ENCODE measurements at regions not wholly inside any gene's neighbourhood (a gene's known extent, or its start where the extent isn't known, plus 50 kb on each side); places are given as distances from the start of the nearest gene placed in this dataset.

- no peak overlapping the region for H3K27ac Mint-ChIP-seq (ENCODE audit: unreplicated experiment)
- no TSS peak for BruUV-seq (replicated peaks)
- no peaks in the 10 kb centered on the region for H3K36me3 Mint-ChIP-seq (ENCODE audit: insufficient read depth, unreplicated experiment)
- H3K27me3 Mint-ChIP-seq (ENCODE audit: unreplicated experiment), result peaks cover 60% of the 10 kb centered on the region
- H3K4me3 Mint-ChIP-seq (ENCODE audit: low read depth, unreplicated experiment), result no peak overlapping the region
- intact Hi-C loops (cut with micrococcal nuclease; ENCODE audit: unreplicated experiment), result no loop called here
- CTCF ChIA-PET, result no interaction called here
- no peak for DNase-seq
- no peaks in the 10 kb centered on the region for H3K9me3 Mint-ChIP-seq (ENCODE audit: low read depth, unreplicated experiment)
- peaks cover 11% of the 10 kb centered on the region for H3K4me1 Mint-ChIP-seq (ENCODE audit: low read depth, unreplicated experiment)
- no peak for TF ChIP-seq CTCF (IDR thresholded peaks at IDR 0.05; ENCODE audit: unreplicated experiment)
Measured at GRCh38 chr1:38736399-38736798, 123.2 kb downstream of the RRAGC start.

- CTCF ChIA-PET, result interaction anchor here (0.5 kb wide), 1 partner anchor 48 kb away, joined by 3 read pairs; no protein-coding TSS in a partner anchor
- Mint-ChIP-seq H3K27me3 (ENCODE audit: unreplicated experiment) (peaks cover 67% of the 10 kb centered on the region), H3K36me3 (ENCODE audit: insufficient read depth, unreplicated experiment) (no peaks in the 10 kb centered on the region), H3K9me3 (ENCODE audit: low read depth, unreplicated experiment) (no peaks in the 10 kb centered on the region), H3K4me3 (ENCODE audit: low read depth, unreplicated experiment) (no peak overlapping the region), H3K27ac (ENCODE audit: unreplicated experiment) (no peak overlapping the region), H3K4me1 (ENCODE audit: low read depth, unreplicated experiment) (peaks cover 11% of the 10 kb centered on the region)
- DNase-seq, result no peak
- intact Hi-C loops (cut with micrococcal nuclease; ENCODE audit: unreplicated experiment), result no loop called here
- no peak for TF ChIP-seq CTCF (IDR thresholded peaks at IDR 0.05; ENCODE audit: unreplicated experiment)
- BruUV-seq (replicated peaks), result no TSS peak
Measured at GRCh38 chr1:38735651-38736161, 123.9 kb downstream of the RRAGC start.

DNA sequence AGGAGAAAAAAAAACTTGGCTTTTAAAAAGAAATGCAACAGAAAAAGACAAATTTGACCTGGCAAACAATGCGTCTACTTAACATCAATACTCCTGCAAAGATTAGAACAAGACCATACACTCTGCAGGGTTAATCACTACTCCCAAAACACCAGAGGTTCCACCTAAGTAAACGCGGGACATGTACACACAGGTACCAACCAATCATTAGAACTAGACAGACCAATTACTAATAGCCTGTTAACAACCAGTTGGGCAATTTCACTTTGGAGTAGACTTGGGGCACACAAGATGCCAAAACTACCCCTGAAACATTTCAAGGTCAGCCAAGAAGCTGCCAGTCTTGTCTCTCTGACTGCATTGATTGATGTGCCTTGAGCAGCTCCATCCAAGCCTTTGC lies 125.8 kb downstream of the RRAGC start:
- no peak for DNase-seq
- no peak overlapping the region for H3K4me3 Mint-ChIP-seq (ENCODE audit: low read depth, unreplicated experiment)
- H3K36me3 Mint-ChIP-seq (ENCODE audit: insufficient read depth, unreplicated experiment), result no peaks in the 10 kb centered on the region
- intact Hi-C loops (cut with micrococcal nuclease; ENCODE audit: unreplicated experiment), result no loop called here
- no peak for TF ChIP-seq CTCF (IDR thresholded peaks at IDR 0.05; ENCODE audit: unreplicated experiment)
- no peak overlapping the region for H3K27ac Mint-ChIP-seq (ENCODE audit: unreplicated experiment)
- CTCF ChIA-PET, result interaction anchor here (0.6 kb wide), 1 partner anchor 24 kb away, joined by 4 read pairs; no protein-coding TSS in a partner anchor
- BruUV-seq (replicated peaks), result no TSS peak
- H3K27me3 Mint-ChIP-seq (ENCODE audit: unreplicated experiment), result peaks cover 73% of the 10 kb centered on the region
- peaks cover 11% of the 10 kb centered on the region for H3K4me1 Mint-ChIP-seq (ENCODE audit: low read depth, unreplicated experiment)
- no peaks in the 10 kb centered on the region for H3K9me3 Mint-ChIP-seq (ENCODE audit: low read depth, unreplicated experiment)

DNA sequence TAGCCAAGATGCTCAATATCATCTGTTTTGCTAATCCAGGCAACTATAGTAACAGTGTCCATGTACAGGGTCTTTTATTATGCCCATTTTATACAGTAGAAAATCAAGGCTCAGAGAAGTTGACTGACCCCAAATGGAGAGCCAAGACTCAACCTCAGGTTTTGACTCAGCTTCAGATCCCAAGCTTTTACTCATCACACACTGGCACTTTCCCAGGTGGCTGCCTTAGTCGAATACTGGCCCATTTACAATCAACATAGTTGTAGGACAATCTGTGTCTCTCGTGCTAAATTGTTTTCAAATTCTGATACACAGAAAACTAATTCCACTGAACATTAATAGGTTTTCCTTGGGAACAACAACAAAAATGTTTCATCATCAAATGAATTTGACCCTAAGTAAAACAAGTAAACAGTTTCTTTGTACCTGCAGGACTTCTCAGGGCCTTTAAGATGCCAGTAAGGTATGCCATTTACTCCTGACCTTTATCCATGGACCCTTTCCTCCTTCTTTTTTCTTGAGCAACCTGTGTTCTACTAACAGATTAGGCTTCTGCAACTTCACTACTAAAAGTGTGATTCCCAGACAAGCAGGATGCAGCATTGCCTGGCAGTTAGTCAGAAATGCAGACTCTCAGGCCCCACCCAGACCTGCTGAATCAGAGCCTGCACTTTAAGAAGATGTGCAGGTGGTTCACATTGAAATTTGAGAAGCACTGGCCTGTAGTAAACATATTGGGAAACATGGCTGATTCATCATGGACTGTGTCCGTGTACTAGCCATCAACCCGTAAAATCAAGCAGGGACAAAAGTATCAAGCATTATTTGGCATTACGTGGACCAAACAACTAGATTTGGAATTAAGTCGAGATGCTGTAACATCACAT lies 128.8 kb downstream of the RRAGC start:
- Mint-ChIP-seq H3K27me3 (ENCODE audit: unreplicated experiment) (peaks cover 85% of the 10 kb centered on the region), H3K4me3 (ENCODE audit: low read depth, unreplicated experiment) (no peak overlapping the region), H3K9me3 (ENCODE audit: low read depth, unreplicated experiment) (no peaks in the 10 kb centered on the region), H3K27ac (ENCODE audit: unreplicated experiment) (no peak overlapping the region), H3K4me1 (ENCODE audit: low read depth, unreplicated experiment) (peaks cover 8% of the 10 kb centered on the region), H3K36me3 (ENCODE audit: insufficient read depth, unreplicated experiment) (no peaks in the 10 kb centered on the region)
- TF ChIP-seq CTCF (IDR thresholded peaks at IDR 0.05; ENCODE audit: unreplicated experiment), result no peak
- DNase-seq, result no peak
- CTCF ChIA-PET, result no interaction called here
- intact Hi-C loops (cut with micrococcal nuclease; ENCODE audit: unreplicated experiment), result no loop called here
- BruUV-seq (replicated peaks), result no TSS peak

Measured in Calu3 (cell line).